Peyer's patch (tissue), 4 donors: ENCODE measurements at regions not wholly inside any gene's neighbourhood (a gene's known extent, or its start where the extent isn't known, plus 50 kb on each side); places are given as distances from the start of the nearest gene placed in this dataset.

Experiments
- POLR2A ChIP-seq, 2 donors: fragments of 450-650 bp; IDR thresholded peaks; one replicate each; pipeline ENCODE4 v1.5.1; 2017; ENCODE audit warnings: antibody characterized with exemption in 2 of 2, mild to moderate bottlenecking in 2 of 2, moderate library complexity in 2 of 2
- TF ChIP-seq, protein P1 (sequence below), 6 experiments: fragments of 450-650 bp in 4 of 6; fragments of 200-600 bp in 2 of 6; sonication (generic) in 1 of 6; IDR thresholded peaks; one replicate each; pipeline ENCODE4 v1.5.1; 2017 to 2019; ENCODE audit warnings: antibody characterized with exemption in 6 of 6, mild to moderate bottlenecking in 3 of 6, moderate library complexity in 1 of 6

- TF ChIP-seq, protein P1, sequence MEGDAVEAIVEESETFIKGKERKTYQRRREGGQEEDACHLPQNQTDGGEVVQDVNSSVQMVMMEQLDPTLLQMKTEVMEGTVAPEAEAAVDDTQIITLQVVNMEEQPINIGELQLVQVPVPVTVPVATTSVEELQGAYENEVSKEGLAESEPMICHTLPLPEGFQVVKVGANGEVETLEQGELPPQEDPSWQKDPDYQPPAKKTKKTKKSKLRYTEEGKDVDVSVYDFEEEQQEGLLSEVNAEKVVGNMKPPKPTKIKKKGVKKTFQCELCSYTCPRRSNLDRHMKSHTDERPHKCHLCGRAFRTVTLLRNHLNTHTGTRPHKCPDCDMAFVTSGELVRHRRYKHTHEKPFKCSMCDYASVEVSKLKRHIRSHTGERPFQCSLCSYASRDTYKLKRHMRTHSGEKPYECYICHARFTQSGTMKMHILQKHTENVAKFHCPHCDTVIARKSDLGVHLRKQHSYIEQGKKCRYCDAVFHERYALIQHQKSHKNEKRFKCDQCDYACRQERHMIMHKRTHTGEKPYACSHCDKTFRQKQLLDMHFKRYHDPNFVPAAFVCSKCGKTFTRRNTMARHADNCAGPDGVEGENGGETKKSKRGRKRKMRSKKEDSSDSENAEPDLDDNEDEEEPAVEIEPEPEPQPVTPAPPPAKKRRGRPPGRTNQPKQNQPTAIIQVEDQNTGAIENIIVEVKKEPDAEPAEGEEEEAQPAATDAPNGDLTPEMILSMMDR (IDR thresholded peaks at IDR 0.05), result no peak
- no peak for TF ChIP-seq POLR2A (IDR thresholded peaks at IDR 0.05)
Measured at GRCh38 chr5:86951761-86952160, 315.9 kb upstream of the RASA1 start.
